ENCODE measurements at regions not wholly inside any gene's neighbourhood (a gene's known extent, or its start where the extent isn't known, plus 50 kb on each side); places are given as distances from the start of the nearest gene placed in this dataset.

- no peak for DNase-seq (ENCODE audit: low read depth in 2 of 2)
Measured at GRCh38 chr16:6095414-6095813, 997.8 kb upstream of the EEF2KMT start.

- no peak for DNase-seq (ENCODE audit: low read depth in 2 of 2)
Measured at GRCh38 chr16:6091021-6091420, 993.4 kb upstream of the EEF2KMT start.

GRCh38 chr16:6081320-6081976 lies 983.9 kb upstream of the EEF2KMT start:
- peak in 1 of 2 donors; percentile 3 for DNase-seq (ENCODE audit: low read depth in 2 of 2)

- no peak for DNase-seq (ENCODE audit: low read depth in 2 of 2)
Measured at GRCh38 chr16:6076631-6077030, 979.0 kb upstream of the EEF2KMT start.

GRCh38 chr16:6068063-6068462 lies 970.5 kb upstream of the EEF2KMT start:
- no peak for DNase-seq (ENCODE audit: low read depth in 2 of 2)

- no peak for DNase-seq (ENCODE audit: low read depth in 2 of 2)
Measured at GRCh38 chr16:6066652-6067051, 969.1 kb upstream of the EEF2KMT start.

- DNase-seq (ENCODE audit: low read depth in 2 of 2) = no peak
Measured at GRCh38 chr16:6063526-6063925, 965.9 kb upstream of the EEF2KMT start.

- no peak for DNase-seq (ENCODE audit: low read depth in 2 of 2)
Measured at GRCh38 chr16:6059671-6060070, 962.1 kb upstream of the EEF2KMT start.

DNA sequence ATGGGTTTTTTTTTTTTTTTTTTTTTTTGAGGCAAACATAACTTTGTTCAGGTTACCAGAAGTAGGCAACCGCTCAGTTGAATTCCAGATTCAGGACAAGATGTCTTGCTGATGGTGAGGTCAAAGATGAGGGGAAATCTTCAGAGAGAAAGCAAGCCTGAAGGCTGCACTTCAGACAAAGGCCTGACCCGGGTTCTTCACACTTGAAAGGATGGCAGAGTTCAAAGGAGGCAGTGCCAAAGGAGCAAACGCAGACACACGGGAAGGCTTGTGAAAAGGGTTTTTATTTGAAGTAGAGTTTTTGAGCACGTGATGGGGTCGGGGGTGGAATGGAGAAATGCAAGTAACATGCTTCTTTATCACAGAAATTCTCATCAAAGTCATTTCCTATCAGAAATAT lies 960.2 kb upstream of the EEF2KMT start:
- DNase-seq (ENCODE audit: low read depth in 2 of 2) = no peak

- DNase-seq (ENCODE audit: low read depth in 2 of 2) = no peak
Measured at GRCh38 chr16:6048017-6048416, 950.4 kb upstream of the EEF2KMT start.

DNA sequence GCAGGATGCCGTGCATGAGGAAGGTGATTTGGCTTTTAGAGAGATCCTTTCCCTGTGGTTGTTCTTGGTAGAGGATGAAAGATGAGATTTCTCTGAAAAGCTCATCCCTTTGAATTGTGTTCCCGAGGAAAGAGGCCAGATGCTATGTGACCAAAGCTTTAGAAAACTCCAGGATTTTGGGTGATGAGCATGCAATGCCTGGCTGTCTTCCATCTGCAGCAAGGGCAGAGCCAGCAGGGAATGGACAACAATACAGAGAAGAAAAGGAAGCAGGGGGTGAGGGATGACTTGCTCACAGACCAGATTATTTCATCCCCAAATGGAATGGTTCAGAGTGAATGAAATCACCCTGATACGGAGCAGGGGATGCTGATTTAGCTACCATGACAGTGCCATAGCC lies 949.7 kb upstream of the EEF2KMT start:
- no peak for DNase-seq (ENCODE audit: low read depth in 2 of 2)

DNA sequence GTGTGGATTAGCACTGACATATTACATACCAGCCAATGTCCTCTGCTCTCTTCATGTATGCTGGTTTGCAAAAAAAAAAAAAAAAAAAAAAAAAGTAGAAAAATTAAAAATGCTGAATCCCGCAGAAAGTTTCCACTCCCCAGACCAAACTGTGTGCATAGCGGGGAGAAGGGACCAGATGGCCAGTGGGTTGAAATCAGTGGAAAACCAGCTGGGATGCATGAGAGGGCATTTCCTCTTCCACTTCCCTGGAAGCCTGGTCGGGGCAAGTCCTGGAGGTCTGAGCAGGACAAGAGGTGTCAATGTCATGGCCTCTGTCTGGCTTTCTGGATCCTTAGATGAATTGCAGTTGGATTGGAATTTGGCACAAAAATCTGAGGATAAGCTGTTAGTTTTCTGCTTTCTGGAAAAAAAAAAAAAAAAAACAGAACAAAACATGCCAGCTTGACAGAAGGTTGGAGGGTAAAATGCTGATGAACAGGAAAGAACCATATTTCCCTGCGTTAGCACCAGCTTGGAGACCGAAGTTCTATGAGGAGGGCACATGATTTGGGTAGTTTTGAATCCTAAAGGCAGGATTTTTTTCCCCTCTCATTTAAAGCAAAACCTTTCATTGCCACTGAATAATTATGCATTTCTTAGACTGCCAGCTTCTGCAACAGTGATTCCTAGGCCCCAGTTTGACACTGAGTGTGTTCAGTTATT lies 941.5 kb upstream of the EEF2KMT start:
- DNase-seq (ENCODE audit: low read depth in 2 of 2) = no peak

DNA sequence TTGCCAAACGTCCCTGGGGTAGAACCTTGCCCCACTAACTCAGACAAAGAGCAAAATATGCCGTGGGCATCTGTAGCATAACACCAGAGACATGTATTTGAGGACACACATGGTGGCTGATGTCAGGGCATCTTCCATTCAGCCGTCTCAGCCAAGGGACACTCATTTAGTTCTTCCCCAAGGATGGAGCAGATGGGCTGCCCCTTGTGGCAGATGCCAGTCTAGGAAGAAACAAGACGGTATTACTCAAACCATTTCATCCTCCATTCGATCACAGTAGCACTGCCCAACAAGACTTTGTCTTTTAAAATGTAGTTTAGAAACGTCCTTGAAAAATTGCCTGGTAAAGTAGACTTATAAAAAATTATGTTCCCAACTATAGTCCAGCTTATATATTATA lies 937.6 kb upstream of the EEF2KMT start:
- DNase-seq (ENCODE audit: low read depth in 2 of 2) = no peak

DNA sequence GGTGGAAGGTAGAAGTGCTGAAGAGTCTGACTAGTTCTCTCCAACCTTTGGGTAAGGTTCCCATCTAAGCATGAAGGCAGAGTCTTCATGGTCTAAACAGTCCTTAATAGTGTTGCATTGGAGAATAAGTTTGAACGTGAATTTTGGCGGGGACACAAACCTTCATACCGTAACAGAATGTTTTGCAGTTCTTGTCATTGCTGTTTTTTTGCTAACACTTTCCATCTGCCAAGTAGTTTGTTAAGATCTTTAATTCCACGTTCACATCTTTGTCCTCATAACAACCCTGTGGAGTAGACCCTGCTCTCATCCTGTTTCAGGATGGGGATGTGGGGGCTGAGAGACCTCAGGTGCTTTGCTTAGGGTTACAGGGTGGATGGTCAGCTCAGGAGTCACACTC lies 936.9 kb upstream of the EEF2KMT start:
- no peak for DNase-seq (ENCODE audit: low read depth in 2 of 2)

GRCh38 chr16:6032438-6032837 lies 934.8 kb upstream of the EEF2KMT start:
- no peak for DNase-seq (ENCODE audit: low read depth in 2 of 2)

- no peak for DNase-seq (ENCODE audit: low read depth in 2 of 2)
Measured at GRCh38 chr16:6031567-6031966, 934.0 kb upstream of the EEF2KMT start.

DNA sequence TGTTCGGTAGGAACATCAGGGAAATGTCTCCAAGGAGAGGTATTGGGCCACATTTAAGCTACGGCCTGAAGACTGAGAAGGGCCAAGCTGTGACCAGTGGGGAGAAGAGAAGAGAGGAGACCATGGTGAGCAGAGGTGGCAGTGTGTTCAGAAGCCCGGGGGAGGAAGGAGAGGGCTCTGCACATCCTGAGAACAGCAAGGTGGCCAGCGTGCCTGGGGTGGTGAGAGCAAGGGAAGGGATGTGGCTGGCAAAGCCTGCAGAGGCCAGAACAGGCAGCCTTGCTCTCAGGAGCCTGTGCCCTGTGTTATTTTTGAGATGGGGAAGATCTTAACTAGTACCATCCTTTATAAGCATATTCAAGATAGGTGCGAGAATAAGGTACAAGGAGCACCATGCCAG lies 933.5 kb upstream of the EEF2KMT start:
- DNase-seq (ENCODE audit: low read depth in 2 of 2) = no peak

- no peak for DNase-seq (ENCODE audit: low read depth in 2 of 2)
Measured at GRCh38 chr16:6027733-6028132, 930.1 kb upstream of the EEF2KMT start.

GRCh38 chr16:6023449-6023848 lies 925.9 kb upstream of the EEF2KMT start:
- no peak for DNase-seq (ENCODE audit: low read depth in 2 of 2)

DNA sequence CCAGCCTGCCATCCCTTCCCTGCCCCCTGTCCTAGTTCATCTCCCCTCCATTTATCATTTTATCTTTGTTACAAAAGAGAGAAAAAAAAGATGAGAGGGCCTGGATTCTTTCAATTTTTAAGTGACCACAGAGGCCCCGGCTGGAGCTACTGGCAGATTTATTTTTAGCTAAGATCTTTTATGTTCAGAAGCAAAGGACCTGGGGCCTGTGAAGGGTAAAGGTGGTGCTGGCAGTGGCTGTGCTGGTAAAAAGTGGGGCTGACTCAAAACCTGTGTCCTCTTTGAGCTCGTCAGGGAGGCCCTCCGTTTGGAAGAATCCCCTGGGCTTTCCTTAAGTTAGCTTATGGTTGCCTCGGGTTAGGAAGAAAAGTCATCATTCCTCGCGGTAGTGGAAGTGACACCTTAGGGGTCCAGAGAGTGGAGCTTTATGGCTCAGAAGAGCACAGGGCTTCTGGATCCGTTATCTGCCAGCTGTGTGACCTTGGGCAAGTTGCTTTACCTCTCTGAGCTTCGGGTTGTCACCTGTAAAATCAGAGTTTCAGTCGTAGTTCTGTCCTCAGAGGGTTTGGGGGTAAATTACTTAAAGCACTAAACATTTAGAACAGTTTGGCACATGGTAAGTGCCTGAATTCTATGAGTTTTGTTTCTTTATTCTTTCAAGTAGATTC lies 923.8 kb upstream of the EEF2KMT start:
- DNase-seq (ENCODE audit: low read depth in 2 of 2) = no peak

DNA sequence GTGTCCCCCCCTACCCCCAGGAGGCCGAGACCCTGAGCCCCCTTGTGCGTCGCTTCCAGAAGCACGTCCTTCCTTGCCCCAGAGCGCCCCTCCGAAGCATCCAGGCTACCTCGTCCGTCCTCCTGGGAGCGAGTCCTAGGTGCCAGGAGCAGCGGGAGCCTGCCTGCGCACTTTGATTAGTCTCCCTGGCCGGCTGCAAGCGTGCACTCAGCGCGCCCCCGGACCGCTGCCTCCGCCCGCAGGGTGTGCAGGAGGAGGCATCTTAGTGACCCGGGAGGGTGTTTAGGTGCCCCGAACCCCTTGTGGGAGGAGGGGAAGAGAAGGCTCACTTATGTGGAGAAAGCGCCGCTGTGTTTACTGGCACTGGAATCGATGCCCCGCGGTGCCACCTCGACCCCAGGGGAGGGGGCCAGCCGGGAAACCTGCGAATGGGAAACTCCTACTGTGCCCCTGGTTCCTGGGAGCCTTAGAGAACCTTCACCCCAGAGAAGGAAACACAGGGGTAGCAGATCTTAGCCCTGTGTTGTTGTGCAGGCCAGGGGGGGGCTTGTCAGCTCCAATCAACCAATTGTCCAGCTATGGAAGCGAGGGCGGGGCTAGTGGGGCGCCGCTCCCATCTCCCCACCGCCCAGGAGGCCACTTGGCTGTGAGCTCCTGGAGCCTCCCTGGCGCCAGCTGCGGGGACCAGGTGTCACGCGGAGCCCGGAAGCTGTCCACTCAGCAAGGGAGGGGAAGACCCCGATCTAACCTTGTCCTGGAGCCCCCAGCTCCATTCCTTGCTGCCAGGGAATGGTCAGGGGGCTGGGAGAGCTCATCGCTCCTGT lies 922.8 kb upstream of the EEF2KMT start:
- no peak for DNase-seq (ENCODE audit: low read depth in 2 of 2)

DNA sequence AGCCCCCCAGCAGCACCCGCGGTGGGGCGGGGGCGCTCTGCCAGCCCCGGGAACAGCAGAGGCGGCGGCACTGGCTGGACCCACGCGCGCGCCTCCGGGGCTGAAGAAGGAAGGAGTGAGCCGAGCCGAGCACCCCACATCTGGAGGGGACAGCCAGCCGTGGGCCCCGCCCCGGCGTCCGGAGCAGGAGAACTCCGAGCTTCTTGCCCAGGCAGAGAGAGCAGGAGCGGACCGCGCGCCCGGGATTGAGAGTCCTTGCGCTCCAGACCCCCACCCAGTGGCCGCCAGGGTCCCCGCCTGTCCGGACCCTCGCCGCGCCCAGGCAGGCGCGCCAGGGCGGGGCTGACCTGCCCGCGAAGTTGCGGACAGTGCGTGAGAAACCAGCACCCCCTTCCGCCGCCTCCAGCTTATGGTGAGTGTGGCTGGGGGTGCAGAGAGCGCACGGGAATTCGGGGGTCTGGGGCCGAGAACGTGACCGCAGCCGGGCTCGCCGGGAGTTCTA lies 921.9 kb upstream of the EEF2KMT start:
- DNase-seq (ENCODE audit: low read depth in 2 of 2) = no peak
